SW480 (cell line): ENCODE measurements at regions not wholly inside any gene's neighbourhood (a gene's known extent, or its start where the extent isn't known, plus 50 kb on each side); places are given as distances from the start of the nearest gene placed in this dataset.

Experiments used
- DNase-seq: peaks from one replicate; pipeline ENCODE4 v3.0.0-alpha.2; 2016; ENCODE audit warnings: low spot score

DNA sequence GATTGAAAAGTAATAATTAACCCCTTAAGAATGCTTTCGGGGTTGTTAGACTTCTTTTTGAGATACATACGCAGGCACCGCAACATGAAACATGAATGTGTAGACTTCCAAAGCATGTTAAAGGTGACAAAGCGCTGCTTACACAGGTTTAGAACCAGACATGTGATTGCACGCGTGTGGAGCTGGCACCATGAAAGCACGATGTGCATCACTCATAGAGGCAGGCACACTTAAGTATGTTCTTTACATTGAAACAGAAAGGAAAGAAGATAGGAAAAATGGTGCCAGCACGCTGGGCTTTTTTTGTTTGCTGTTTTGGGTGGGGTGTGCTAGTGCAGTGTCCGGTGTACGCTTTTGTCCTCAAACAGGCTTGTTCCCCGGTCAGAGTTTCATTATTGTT, 83.6 kb upstream of the PPARA start:
- DNase-seq = no peak

DNA sequence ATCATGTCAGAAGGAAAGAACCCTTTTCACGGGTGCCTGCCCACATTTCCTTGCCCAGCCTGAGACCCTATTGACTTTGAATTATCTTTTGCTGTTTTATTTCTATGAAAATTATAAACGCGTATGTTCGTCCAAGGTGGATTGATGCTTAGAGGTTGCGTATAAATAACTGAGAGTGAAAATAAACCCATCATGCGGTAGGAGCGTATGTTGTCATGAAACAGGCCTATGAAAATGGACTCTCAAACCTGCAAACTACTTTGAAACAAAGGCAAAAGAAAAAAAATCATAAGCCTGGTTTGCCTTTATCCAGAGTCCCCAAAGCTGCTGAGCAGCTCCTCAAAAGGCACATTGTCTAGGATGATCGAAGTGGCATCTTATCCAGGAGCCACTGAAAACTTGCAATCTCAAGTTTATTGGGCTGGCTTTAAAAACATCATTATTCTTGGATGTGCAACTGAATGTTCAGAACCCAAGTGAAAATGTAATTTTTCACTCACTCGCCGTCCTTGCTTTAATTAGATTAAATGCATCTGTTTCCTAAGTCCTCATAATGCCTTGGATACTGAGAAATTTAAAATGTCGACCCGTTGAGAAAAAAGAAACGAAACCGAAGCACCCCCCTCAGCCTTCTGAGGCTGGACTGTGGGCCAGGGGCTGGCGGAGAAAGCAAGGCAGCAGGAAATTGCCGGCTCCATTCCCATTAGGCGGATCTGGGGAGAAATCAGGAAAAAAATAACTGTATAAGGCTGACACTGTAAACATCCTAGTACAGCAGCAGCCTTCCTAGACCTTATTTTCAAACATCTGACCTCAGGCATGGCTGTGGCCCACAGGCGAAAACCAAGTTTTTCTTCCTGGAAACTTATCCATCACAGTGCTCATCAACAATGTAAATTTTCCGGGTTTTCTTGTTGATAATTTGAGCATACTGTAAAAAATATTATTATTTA, 82.9 kb upstream of the PPARA start:
- no peak for DNase-seq

DNA sequence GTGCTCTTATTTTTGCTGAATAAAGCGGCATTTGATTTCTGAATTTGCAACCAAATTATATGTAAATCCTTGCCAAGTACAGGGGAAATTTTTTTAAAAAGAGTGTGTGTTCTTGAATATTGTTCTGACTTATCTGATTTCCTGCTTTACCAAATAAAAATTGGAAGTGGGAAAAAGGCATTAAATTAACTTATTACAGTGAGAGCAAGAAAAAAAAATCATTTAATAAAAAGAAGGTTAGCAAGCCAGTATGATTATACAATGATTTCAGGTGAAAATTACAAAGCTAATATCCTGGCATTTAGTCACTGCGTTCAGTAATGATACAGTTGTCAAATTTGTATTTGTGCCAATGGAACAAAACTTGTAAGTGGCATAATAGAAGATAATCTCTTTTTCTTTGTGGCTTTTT, 82.1 kb upstream of the PPARA start:
- DNase-seq = no peak

DNA sequence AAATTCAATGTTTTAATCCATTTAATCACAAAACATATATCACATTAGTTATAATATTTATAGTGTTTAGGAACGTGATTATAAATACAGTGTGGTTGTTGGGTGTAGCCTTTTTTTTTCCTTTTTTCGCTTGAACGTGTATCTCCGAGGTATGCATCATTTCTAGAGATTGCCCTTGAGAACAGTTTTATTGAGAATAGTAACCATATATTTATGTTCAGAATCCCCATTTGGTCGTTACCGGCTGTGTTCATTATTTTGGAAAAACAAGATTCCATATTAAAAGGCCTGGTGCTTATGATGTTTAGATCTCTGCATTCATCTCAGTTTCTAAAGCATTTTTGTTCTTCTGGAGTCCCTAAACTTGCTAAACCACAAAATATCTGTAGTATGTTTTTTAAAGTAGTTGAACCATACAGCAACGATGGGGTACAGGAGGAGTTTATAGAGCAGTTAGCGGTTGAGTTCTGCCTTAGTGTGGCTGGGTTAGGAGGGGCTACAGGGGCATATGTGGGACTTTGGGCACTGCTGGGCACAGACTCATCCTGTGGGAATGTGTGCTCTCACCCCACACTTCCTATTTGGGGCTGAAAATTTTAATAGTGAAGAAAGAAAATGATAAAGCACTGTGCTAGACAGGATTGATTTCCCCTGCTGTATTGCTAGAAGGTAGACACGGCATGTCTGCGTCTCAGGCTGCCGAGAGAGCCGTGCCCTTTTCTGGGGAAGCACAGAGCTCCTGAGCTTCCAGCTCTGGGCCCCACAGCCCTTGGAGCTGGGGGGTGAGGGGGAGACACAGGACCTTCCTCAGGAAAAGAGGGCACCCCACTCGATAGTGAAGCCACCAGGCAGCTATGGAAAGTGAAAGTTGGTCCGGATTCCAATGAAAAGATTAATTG, 81.5 kb upstream of the PPARA start:
- peak; percentile 82 for DNase-seq

DNA sequence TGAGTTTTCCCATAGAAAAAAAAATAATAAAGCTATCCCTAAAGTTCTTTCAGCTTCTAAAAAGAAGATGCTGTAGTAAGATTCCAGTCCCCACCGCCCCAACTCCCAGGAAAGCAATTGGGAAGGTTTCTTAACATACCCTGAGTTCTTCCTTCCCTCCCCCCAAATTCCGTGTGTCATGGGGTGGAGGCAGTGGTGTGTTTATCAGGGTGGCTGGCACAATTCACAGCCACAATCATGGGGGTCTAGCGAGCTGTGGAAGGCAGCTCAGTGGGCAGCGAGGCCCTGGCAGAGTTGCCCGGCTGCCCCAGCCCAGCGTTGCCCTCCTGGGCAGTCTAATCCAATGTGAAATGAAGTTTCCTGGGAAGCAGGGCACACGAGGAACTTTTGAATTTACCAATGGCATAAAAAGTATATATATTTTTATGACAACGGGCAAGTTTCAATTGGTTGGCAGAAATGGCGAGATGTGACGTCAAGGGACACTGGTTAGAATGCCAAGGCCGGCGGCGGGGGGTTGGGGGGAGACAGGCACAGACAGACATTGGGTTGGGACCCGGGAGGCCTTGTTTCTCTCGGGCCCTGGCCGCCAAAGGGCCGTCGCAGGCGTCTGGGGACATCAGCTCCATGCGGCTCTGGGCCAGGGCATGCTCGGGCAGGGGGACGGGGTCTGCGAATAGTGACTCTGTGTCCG, 80.7 kb upstream of the PPARA start:
- peak; percentile 85 for DNase-seq

DNA sequence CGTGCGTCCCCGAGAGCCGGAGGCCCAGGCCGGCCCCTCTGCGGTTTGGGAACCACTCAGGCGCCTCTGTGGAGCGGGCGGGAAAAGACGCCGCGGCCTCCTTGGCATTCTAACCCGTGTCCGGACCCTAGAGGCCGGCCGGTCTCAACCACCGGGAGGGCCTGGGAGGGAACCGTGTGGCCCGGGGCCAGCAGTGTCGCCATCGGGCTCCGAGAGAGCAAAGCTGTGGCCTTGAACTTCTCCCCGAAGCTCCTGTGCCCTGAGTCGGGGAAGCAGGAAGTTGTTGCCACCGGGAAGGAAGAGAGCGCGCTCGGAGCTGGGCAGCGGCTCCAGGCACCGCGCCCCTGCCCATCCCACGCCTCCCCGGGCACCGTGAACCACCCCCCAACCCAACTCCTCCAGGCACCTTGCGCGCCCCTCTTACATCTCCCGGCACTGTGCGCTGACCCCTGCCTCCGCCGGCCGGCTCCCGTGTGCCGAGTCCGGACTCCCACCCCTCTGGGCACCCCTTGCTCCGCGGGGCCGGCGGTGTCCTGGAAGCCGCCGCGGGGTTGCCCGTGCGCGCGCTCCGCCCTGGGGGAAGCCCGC, 80.0 kb upstream of the PPARA start:
- DNase-seq = peak; percentile 69

DNA sequence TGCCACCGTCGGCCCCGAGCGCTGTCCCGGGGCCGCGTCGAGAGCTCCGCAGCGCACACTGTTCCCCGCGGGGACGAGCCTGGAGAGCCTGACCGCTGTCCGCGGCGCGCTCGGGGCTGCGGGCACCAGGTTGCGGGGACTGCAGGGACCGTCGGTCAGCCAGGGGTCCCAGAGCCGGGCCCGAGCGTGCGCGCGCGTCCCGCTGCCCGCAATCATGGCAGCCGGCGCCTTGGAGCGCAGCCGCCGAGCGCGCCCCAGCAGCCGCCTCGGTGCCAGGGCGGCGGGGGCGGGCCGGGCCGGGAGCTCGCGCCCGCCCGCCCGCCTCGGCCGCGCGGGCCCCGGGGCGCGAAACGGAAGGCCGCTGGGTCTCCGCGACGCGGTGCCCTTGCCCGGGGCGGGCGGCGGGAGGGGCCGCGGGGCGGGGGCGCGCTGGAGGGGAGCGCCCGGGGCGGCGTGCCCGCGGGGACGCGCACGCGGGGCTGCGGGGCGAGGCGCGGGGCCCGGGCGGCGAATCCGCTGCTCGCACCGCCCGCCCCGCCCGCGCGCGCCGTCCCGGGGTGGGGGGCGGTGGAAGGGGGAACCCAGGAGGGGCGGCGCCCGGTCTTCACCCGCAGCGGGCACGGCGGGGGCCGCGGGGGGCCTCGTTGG, 79.4 kb upstream of the PPARA start:
- no peak for DNase-seq

DNA sequence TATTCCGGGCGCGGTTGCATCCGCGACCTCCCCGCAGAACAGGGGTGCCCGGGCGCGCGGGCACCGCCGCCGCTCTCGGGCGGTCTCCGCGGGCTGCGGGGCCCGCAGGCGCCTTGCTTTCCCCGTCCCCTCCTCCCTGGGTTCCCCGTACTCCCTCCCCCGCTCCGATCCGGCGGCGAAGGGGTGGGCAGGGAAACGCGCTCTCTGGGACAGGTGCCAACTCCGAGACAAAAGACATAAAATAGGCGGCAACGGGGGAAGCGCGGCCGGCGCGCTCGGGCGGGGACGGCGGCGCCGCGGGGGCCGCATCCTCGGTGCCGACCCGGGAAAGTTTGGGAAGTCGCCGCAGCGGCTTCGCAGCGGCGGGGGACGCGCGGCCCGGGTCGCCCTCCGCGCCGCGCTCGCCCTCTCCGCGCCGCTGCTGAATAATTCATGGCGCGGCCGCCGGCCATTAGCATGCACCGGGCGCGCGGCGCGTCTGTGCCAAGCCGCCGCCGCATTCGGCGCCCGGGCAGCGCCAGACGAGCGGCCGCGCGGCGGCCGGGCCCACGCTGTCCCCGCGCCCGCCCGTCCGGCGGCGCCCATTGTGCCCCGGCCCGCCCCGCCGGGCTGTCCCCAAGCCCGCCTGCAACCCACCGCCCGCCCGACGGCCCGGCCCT, 78.7 kb upstream of the PPARA start:
- DNase-seq = peak; percentile 87

DNA sequence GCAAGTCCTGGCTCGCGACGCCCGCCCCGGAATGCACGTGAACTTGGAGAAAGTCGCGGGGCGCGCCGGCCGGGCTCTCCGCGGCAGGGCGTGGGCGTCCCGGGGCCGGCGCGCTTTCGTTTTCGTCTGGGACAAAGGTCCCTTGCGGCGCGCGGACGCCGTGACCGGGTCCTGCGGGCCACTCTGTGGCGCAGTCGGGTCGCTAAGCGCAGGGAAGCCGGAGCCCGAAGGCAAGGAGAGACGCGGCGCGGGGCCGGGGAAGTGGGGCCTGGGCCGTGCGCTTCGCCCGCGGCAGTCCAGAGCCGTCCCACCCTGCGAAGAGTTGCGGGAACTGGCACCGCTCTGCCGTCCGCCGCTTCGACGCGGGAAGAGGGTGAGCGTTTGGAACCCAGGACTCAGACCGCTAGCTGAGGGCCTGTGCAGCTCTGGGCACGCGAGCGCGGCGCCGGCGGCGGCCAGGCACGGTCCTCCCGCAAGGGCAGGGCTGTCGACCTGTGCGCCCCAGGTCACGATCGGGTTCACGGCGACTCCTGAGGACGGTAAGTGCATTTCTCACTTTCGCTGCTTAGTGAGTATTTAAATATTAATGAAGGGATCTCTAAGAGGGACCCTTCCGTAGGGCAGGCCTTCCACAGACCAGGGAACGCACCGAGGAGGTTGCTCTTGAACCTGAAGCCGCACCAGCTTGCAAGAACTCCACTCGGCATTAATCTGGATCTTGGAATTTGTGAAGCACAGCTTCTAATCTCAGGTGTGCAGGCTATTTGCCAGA, 78.0 kb upstream of the PPARA start:
- DNase-seq = peak; percentile 76

DNA sequence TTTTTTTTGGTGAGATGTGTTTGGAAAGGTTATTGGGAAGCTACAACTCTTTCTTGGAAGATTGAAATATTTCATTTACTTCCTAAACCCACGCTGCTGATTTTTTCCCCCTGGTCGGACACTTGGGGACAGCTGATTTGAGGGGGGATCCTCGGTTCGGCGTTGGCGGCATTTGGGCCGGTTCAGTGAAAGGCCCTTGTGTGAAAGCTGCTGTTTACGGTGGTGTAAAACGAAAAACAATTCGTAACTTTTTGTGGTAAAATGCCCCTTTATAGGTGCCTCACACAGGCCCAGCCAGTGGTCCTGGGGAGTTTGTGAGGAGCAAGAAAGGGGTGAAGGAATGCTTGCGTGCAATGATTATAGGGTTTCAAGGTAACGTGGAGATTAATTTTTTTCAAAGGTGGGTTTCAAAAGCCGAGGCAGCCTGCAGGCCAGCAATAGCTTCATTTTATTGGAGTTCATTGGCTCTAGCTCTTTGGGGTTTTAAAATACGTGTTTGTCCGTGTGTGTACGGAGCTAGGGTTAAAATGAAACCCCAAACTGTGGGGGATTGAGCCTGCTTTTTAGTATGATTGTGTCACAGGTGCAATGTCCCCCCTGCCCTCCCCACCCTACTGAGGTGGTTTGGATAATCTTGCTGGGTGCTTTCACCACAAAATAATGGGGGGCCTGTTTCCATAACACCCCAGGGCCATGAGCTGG, 77.2 kb upstream of the PPARA start:
- DNase-seq = no peak

DNA sequence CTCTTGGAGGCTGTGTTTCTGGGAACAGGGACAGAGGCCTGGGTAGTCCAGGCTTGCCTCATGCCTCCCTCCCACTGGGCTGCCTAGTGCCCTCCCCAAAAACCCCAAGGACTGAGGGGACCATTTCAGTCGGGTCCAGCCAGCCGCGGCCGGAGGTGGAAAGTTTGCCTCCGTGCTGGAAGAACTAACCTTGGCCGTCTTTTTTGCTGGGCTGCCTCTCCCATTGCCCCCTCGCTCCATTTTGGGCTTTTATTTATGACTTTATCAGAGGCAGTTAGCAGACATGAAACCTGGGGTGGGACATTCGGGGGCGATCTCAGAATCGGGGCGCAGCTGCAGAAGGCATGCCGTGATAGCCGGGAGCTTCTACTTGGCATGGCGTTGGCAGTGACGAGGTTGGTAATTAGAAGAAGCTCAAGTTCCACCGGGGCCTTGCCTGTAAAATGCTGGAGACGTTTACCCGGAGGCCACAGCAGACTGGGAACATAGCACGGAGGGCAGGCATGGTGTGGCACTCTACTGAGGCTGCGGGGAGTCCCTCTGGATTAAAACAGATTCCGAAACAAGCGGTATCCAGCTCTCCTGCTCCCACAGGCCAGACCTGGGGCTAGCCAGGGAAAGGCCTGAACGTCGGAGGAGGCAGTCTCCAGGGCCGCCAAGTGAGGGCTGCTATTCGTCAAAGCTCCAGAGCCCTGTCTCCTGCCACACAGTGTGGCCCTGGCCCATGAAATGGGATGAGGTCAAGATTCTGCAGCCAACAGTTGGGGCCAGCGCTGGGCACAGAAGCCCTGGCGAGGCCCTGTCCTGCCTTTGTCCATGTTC, 76.4 kb upstream of the PPARA start:
- DNase-seq = no peak

DNA sequence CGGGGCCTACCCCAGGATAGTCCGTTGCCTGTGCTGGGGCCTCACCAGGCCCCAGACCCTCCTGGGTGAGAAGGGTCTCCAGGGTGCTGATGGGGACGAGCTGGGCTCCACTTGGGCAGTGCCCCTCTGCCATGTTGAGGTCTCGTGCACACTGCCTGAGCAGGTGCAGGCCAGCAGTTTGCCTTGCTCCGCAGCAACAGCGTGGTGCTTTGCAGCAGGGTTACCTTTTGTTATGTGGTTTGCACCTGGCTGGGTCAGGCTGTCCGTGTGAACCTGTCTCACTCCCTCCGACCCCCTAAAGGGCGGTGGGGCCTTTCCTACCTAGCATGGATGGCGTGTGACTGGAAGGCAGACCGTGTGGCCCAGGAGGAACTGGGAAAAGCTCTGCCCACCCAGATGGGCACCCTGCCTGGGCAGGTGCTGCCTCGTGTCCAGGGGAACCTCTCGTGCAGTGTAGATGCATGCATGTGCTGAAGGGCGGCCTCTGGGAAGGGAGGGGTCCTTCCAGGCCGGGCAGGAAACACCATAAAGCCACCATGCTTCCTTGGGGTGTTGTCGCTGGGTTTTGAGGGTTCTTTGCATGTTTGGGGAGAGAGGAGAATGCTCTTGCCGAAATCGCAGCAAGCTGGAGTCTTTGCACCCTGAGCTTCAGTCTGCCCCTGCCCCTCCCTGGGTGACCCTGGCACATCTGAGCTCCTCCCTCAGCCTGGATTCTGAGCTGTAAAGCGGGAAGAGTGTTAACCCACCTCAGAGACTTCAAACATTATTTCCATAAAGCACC, 75.4 kb upstream of the PPARA start:
- DNase-seq = no peak

DNA sequence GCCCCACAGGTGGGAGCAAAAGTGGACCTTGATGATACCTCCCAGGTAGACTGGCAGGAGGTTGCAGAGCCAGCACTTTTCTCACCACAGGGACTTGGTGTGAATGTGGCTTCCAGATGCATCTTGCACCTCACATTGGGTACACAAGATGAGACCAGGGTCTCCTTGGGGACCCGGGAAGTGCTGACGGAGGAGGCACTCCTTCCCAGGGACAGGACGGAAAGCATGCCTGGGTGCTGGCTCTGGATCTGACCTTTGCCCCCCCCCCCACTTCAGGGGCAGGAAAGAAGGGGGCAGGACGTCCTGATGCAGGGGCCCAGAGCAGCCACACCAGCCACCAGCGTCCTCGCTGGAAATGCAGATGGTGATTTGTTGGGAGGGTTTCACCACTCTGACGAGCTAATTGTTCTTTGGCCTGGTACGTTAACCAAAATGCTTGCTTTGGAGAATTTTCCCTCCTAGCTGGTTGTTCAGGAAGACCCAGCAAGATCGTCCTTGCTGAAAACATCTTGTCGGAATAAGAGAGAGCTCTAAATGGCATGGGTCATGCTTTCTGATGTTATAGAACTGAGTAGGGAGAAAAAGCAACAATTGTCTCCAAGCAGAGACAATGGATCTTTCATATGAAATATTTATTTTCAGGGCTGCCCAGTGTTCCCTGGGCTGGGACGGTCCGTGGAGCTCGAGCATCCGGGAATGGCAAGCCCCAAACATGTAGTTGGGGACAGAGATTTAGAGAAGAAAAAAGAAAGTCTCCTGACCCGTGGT, 74.4 kb upstream of the PPARA start:
- DNase-seq = no peak

DNA sequence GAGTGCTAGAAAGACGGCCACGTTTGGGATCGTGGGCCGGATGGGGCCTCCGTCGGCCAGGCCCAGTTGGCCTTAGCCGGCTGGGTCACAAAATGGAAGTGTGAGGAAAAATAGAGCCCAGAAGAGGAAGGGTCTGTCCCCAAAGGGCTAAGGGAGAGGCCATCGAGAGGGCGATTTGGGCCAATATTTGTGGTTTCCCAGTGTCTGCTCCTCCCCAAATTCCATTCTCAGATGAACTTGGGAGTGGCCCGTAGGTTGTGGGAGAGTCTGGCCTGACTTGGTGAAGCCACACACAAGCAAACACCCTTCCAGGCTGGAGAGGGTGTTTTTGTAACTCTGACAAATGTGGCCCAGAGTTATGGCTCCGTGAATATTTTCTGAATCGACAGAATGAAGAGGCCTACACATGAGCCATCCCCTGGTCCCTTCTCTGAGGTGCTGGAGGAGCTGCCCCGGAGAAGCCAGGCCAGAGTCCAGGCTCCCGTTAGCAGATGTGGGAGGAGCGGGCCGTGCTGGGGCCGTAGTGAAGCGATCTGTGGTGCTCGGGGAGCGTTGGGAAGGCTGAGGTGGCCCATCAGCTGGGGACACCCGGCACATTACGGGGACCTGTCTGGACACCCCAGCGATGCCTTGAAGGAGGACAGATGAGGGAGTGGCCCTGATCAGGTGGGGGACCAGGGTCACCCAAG, 73.5 kb upstream of the PPARA start:
- DNase-seq = peak; percentile 82

DNA sequence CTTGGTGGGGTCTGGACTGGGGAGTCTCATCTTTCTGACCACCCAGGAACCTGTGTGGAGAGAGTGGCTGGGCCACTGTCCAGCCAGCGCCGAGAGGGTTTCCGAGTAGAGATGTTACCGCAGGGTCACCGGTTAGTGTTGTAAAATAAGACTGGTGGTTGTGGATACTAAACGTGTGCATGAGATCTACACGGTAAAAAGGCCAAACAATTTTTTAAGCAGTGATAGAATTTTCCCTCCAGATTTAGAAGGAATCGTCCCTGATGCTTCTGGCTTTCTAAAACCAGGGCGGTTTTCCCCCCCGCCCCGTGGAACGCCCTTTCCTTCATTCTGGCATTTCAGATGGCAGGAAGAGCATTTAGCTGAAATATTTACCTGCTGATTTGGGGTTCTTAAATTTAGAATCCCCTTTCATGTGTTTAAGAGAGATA, 72.6 kb upstream of the PPARA start:
- DNase-seq = no peak
